Liver (tissue), 8 donors: ENCODE measurements at regions not wholly inside any gene's neighbourhood (a gene's known extent, or its start where the extent isn't known, plus 50 kb on each side); places are given as distances from the start of the nearest gene placed in this dataset.

Source experiments
- DNase-seq: peaks from one replicate; pipeline ENCODE4 v3.0.0-alpha.2; 2017; ENCODE audit warnings: low spot score
- H3K27ac ChIP-seq, 2 donors: one replicate each; pipeline ENCODE4 v1.7.0; 2013; ENCODE audit warnings: inconsistent platforms in 2 of 2, low read length in 2 of 2, control low read depth in 1 of 2, low read depth in 1 of 2, mild to moderate bottlenecking in 1 of 2
- H3K27me3 ChIP-seq, 4 donors: one replicate each; pipeline versions ENCODE4 v1.6.1 to v1.7.0; 2013; ENCODE audit warnings: low read length in 3 of 4, inconsistent platforms in 1 of 4, mild to moderate bottlenecking in 1 of 4, moderate library complexity in 1 of 4; ENCODE audit not compliant: control insufficient read depth in 4 of 4, insufficient read depth in 4 of 4
- H3K36me3 ChIP-seq, 4 donors: one replicate each; pipeline versions ENCODE4 v1.6.1 to v1.7.0; 2013; ENCODE audit warnings: low read length in 3 of 4, mild to moderate bottlenecking in 3 of 4, low read depth in 1 of 4, moderate library complexity in 1 of 4; ENCODE audit not compliant: control insufficient read depth in 4 of 4, insufficient read depth in 3 of 4
- H3K4me1 ChIP-seq, 4 donors: one replicate each; pipeline versions ENCODE4 v1.6.1 to v1.7.0; 2013; ENCODE audit warnings: low read length in 3 of 4, mild to moderate bottlenecking in 3 of 4, moderate library complexity in 1 of 4; ENCODE audit not compliant: control insufficient read depth in 4 of 4, insufficient read depth in 4 of 4
- H3K4me3 ChIP-seq, 3 donors: one replicate each; pipeline versions ENCODE4 v1.6.1 to v1.7.0; 2013; ENCODE audit warnings: low read length in 3 of 3, control low read depth in 1 of 3, low read depth in 1 of 3, mild to moderate bottlenecking in 1 of 3
- H3K9ac ChIP-seq, 2 donors: one replicate each; pipeline ENCODE4 v1.7.0; 2013; ENCODE audit warnings: low read length in 2 of 2, mild to moderate bottlenecking in 2 of 2, moderate library complexity in 2 of 2, control low read depth in 1 of 2, low read depth in 1 of 2
- H3K9me3 ChIP-seq, 4 donors: one replicate each; pipeline versions ENCODE4 v1.6.1 to v1.7.0; 2013; ENCODE audit warnings: low read length in 3 of 4; ENCODE audit not compliant: control insufficient read depth in 4 of 4
- EGR1 ChIP-seq, 2 donors: IDR thresholded peaks; 2 replicates each; pipeline ENCODE4 v1.6.1; 2016 to 2018; ENCODE audit warnings: antibody characterized with exemption in 2 of 2, low read depth in 2 of 2
- FOXA1 ChIP-seq: IDR thresholded peaks from 2 replicates; pipeline ENCODE4 v1.6.1; 2016; ENCODE audit warnings: antibody characterized with exemption
- FOXA2 ChIP-seq: IDR thresholded peaks from 2 replicates; pipeline ENCODE4 v1.6.1; 2016; ENCODE audit warnings: antibody characterized with exemption
- GABPA ChIP-seq, 2 donors: IDR thresholded peaks in 1 of 2; conservative IDR thresholded peaks in 1 of 2; 2 replicates each; pipeline ENCODE4 v1.6.1; 2016; ENCODE audit warnings: antibody characterized with exemption in 2 of 2, mild to moderate bottlenecking in 1 of 2, moderate library complexity in 1 of 2
- HNF4A ChIP-seq, 2 donors: conservative IDR thresholded peaks; 2 replicates each; pipeline ENCODE4 v1.6.1; 2016; ENCODE audit warnings: antibody characterized with exemption in 2 of 2, mild to moderate bottlenecking in 2 of 2
- HNF4G ChIP-seq: IDR thresholded peaks from 2 replicates; pipeline ENCODE4 v1.6.1; 2016; ENCODE audit warnings: antibody characterized with exemption
- JUND ChIP-seq, 2 donors: IDR thresholded peaks; 2 replicates each; pipeline ENCODE4 v1.6.1; 2016; ENCODE audit warnings: antibody characterized with exemption in 2 of 2
- NR2F2 ChIP-seq: IDR thresholded peaks from 2 replicates; pipeline ENCODE4 v1.6.1; 2016; ENCODE audit warnings: antibody characterized with exemption
- RAD21 ChIP-seq, 2 donors: IDR thresholded peaks; 2 replicates each; pipeline ENCODE4 v1.6.1; 2016; ENCODE audit warnings: antibody characterized with exemption in 2 of 2, mild to moderate bottlenecking in 2 of 2
- RXRA ChIP-seq, 2 donors: IDR thresholded peaks; 2 replicates each; pipeline ENCODE4 v1.6.1; 2017 to 2018; ENCODE audit warnings: antibody characterized with exemption in 2 of 2, mild to moderate bottlenecking in 1 of 2
- SP1 ChIP-seq: IDR thresholded peaks from 2 replicates; pipeline ENCODE4 v1.6.1; 2018; ENCODE audit warnings: antibody characterized with exemption, mild to moderate bottlenecking
- TAF1 ChIP-seq: conservative IDR thresholded peaks from 2 replicates; pipeline ENCODE4 v1.6.1; 2016; ENCODE audit warnings: antibody characterized with exemption, mild to moderate bottlenecking
- YY1 ChIP-seq: IDR thresholded peaks from 2 replicates; pipeline ENCODE4 v1.6.1; 2016; ENCODE audit warnings: antibody characterized with exemption, mild to moderate bottlenecking
- WGBS: extraction: QIAGEN DNeasy Blood & Tissue Kit; methylation state at CpG from one replicate; pipeline ENCODE4 v1.1.7; 2013; 5-methylcytosine and 5-hydroxymethylcytosine counted together
- TF ChIP-seq, protein P1 (sequence below): IDR thresholded peaks from 2 replicates; pipeline ENCODE4 v1.6.1; 2016; ENCODE audit warnings: antibody characterized with exemption
- TF ChIP-seq, protein P2 (sequence below): IDR thresholded peaks from 2 replicates; pipeline ENCODE4 v1.6.1; 2016; ENCODE audit warnings: antibody characterized with exemption, mild to moderate bottlenecking
- TF ChIP-seq, protein P3 (sequence below): IDR thresholded peaks from 2 replicates; pipeline ENCODE4 v1.6.1; 2016; ENCODE audit warnings: antibody characterized with exemption
- TF ChIP-seq, protein P4 (sequence below): fragments of 150-350 bp; IDR thresholded peaks from 2 replicates; pipeline ENCODE4 v1.5.1; 2017; ENCODE audit warnings: improper control_type of control experiment, low read depth, low read length; ENCODE audit not compliant: missing input control
- TF ChIP-seq, protein P5 (sequence below): IDR thresholded peaks from 2 replicates; pipeline ENCODE4 v1.6.1; 2016; ENCODE audit warnings: antibody characterized with exemption
- donor health status: healthy.
- donor health status: healthy.
- donor health status: healthy.
- donor health status: healthy.
- donor health status: healthy.

DNA sequence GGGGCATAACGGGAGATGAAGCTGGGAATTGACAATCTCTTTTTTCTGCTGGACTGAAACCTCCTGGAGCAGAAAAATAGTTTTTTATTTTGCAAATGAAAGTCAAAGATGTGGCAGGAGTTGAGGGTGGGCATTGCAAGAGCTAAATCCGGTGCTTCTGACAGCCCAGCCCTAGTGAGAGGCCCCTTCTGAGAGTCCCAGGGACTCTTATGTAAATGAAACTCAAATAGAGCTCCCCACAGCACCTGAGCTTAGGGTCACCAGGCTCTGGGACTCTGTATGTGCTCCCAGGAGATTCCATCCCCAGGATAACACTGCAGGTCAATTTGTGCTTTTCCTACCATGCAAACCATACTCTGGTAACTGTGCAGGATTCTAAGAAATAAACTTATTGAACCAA lies 192.8 kb downstream of the ANKRD30B start:
- H3K4me1 ChIP-seq: no peaks in the 10 kb centered on the region
- no peaks in the 10 kb centered on the region for H3K27me3 ChIP-seq
- no peaks in the 10 kb centered on the region for H3K36me3 ChIP-seq
- no peak overlapping the region for H3K27ac ChIP-seq
- no peak overlapping the region for H3K4me3 ChIP-seq
- no peaks in the 10 kb centered on the region for H3K9me3 ChIP-seq
- TF ChIP-seq, protein P1, sequence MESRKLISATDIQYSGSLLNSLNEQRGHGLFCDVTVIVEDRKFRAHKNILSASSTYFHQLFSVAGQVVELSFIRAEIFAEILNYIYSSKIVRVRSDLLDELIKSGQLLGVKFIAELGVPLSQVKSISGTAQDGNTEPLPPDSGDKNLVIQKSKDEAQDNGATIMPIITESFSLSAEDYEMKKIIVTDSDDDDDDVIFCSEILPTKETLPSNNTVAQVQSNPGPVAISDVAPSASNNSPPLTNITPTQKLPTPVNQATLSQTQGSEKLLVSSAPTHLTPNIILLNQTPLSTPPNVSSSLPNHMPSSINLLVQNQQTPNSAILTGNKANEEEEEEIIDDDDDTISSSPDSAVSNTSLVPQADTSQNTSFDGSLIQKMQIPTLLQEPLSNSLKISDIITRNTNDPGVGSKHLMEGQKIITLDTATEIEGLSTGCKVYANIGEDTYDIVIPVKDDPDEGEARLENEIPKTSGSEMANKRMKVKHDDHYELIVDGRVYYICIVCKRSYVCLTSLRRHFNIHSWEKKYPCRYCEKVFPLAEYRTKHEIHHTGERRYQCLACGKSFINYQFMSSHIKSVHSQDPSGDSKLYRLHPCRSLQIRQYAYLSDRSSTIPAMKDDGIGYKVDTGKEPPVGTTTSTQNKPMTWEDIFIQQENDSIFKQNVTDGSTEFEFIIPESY: no peak
- TF ChIP-seq HNF4G (no peak), GABPA (IDR thresholded peaks at IDR 0.05 in 1 of 2, conservative IDR thresholded peaks at IDR 0.05 in 1 of 2) (no peak), YY1 (no peak), NR2F2 (no peak), SP1 (no peak), FOXA2 (no peak), FOXA1 (no peak), JUND (IDR thresholded peaks at IDR 0.05) (no peak), TAF1 (no peak), HNF4A (conservative IDR thresholded peaks at IDR 0.05) (no peak), RXRA (IDR thresholded peaks at IDR 0.05) (no peak), EGR1 (IDR thresholded peaks at IDR 0.05; ENCODE audit: low read depth in 2 of 2) (no peak), RAD21 (IDR thresholded peaks at IDR 0.05) (no peak)
- TF ChIP-seq, protein P2, sequence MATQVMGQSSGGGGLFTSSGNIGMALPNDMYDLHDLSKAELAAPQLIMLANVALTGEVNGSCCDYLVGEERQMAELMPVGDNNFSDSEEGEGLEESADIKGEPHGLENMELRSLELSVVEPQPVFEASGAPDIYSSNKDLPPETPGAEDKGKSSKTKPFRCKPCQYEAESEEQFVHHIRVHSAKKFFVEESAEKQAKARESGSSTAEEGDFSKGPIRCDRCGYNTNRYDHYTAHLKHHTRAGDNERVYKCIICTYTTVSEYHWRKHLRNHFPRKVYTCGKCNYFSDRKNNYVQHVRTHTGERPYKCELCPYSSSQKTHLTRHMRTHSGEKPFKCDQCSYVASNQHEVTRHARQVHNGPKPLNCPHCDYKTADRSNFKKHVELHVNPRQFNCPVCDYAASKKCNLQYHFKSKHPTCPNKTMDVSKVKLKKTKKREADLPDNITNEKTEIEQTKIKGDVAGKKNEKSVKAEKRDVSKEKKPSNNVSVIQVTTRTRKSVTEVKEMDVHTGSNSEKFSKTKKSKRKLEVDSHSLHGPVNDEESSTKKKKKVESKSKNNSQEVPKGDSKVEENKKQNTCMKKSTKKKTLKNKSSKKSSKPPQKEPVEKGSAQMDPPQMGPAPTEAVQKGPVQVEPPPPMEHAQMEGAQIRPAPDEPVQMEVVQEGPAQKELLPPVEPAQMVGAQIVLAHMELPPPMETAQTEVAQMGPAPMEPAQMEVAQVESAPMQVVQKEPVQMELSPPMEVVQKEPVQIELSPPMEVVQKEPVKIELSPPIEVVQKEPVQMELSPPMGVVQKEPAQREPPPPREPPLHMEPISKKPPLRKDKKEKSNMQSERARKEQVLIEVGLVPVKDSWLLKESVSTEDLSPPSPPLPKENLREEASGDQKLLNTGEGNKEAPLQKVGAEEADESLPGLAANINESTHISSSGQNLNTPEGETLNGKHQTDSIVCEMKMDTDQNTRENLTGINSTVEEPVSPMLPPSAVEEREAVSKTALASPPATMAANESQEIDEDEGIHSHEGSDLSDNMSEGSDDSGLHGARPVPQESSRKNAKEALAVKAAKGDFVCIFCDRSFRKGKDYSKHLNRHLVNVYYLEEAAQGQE: no peak
- TF ChIP-seq, protein P3, sequence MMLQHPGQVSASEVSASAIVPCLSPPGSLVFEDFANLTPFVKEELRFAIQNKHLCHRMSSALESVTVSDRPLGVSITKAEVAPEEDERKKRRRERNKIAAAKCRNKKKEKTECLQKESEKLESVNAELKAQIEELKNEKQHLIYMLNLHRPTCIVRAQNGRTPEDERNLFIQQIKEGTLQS: no peak
- TF ChIP-seq, protein P4, sequence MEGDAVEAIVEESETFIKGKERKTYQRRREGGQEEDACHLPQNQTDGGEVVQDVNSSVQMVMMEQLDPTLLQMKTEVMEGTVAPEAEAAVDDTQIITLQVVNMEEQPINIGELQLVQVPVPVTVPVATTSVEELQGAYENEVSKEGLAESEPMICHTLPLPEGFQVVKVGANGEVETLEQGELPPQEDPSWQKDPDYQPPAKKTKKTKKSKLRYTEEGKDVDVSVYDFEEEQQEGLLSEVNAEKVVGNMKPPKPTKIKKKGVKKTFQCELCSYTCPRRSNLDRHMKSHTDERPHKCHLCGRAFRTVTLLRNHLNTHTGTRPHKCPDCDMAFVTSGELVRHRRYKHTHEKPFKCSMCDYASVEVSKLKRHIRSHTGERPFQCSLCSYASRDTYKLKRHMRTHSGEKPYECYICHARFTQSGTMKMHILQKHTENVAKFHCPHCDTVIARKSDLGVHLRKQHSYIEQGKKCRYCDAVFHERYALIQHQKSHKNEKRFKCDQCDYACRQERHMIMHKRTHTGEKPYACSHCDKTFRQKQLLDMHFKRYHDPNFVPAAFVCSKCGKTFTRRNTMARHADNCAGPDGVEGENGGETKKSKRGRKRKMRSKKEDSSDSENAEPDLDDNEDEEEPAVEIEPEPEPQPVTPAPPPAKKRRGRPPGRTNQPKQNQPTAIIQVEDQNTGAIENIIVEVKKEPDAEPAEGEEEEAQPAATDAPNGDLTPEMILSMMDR: no peak
- TF ChIP-seq, protein P5, sequence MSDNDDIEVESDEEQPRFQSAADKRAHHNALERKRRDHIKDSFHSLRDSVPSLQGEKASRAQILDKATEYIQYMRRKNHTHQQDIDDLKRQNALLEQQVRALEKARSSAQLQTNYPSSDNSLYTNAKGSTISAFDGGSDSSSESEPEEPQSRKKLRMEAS: no peak
- DNase-seq: no peak
- no peak overlapping the region for H3K9ac ChIP-seq
- 56% methylated on average over 2 of the region's 2 CpGs for WGBS

DNA sequence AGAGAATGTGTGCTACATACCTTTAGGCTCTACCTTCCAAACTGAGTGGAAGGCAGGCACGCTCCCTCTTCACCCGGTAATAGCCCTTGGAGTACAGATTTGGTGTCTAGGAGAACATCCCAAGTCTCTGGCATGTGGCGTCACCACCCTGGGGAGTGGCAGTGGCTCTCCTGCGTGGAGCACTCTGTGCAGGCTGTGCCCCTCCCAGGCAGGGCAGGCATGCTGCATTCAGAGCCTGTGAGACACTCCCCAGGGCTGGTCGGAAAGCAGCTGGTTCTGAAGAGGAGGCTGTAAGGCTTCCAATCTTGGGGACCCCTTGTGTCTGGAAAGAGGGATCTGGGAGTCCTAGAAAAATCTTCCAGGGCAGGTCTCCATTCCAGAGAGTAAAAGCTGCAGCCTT lies 193.3 kb downstream of the ANKRD30B start:
- Histone ChIP-seq H3K27me3 (no peaks in the 10 kb centered on the region), H3K9ac (no peak overlapping the region), H3K4me1 (no peaks in the 10 kb centered on the region), H3K4me3 (no peak overlapping the region), H3K36me3 (no peaks in the 10 kb centered on the region), H3K9me3 (no peaks in the 10 kb centered on the region), H3K27ac (no peak overlapping the region)
- 70% methylated on average over 5 of the region's 5 CpGs for WGBS
- no peak for DNase-seq
- TF ChIP-seq RAD21 (IDR thresholded peaks at IDR 0.05) (no peak), GABPA (IDR thresholded peaks at IDR 0.05 in 1 of 2, conservative IDR thresholded peaks at IDR 0.05 in 1 of 2) (no peak), TAF1 (no peak), FOXA2 (no peak), YY1 (no peak), EGR1 (IDR thresholded peaks at IDR 0.05; ENCODE audit: low read depth in 2 of 2) (no peak), HNF4A (conservative IDR thresholded peaks at IDR 0.05) (no peak), JUND (IDR thresholded peaks at IDR 0.05) (no peak), RXRA (IDR thresholded peaks at IDR 0.05) (no peak)
- TF ChIP-seq, protein P1: no peak
- TF ChIP-seq, protein P2: no peak
- TF ChIP-seq, protein P5: no peak
